Liver (tissue), 8 donors: ENCODE measurements at regions not wholly inside any gene's neighbourhood (a gene's known extent, or its start where the extent isn't known, plus 50 kb on each side); places are given as distances from the start of the nearest gene placed in this dataset.

ENCODE experiments used
- DNase-seq: peaks from one replicate; pipeline ENCODE4 v3.0.0-alpha.2; 2017; ENCODE audit warnings: low spot score
- H3K27ac ChIP-seq, 2 donors: one replicate each; pipeline ENCODE4 v1.7.0; 2013; ENCODE audit warnings: inconsistent platforms in 2 of 2, low read length in 2 of 2, control low read depth in 1 of 2, low read depth in 1 of 2, mild to moderate bottlenecking in 1 of 2
- H3K27me3 ChIP-seq, 4 donors: one replicate each; pipeline versions ENCODE4 v1.6.1 to v1.7.0; 2013; ENCODE audit warnings: low read length in 3 of 4, inconsistent platforms in 1 of 4, mild to moderate bottlenecking in 1 of 4, moderate library complexity in 1 of 4; ENCODE audit not compliant: control insufficient read depth in 4 of 4, insufficient read depth in 4 of 4
- H3K36me3 ChIP-seq, 4 donors: one replicate each; pipeline versions ENCODE4 v1.6.1 to v1.7.0; 2013; ENCODE audit warnings: low read length in 3 of 4, mild to moderate bottlenecking in 3 of 4, low read depth in 1 of 4, moderate library complexity in 1 of 4; ENCODE audit not compliant: control insufficient read depth in 4 of 4, insufficient read depth in 3 of 4
- H3K4me1 ChIP-seq, 4 donors: one replicate each; pipeline versions ENCODE4 v1.6.1 to v1.7.0; 2013; ENCODE audit warnings: low read length in 3 of 4, mild to moderate bottlenecking in 3 of 4, moderate library complexity in 1 of 4; ENCODE audit not compliant: control insufficient read depth in 4 of 4, insufficient read depth in 4 of 4
- H3K4me3 ChIP-seq, 3 donors: one replicate each; pipeline versions ENCODE4 v1.6.1 to v1.7.0; 2013; ENCODE audit warnings: low read length in 3 of 3, control low read depth in 1 of 3, low read depth in 1 of 3, mild to moderate bottlenecking in 1 of 3
- H3K9ac ChIP-seq, 2 donors: one replicate each; pipeline ENCODE4 v1.7.0; 2013; ENCODE audit warnings: low read length in 2 of 2, mild to moderate bottlenecking in 2 of 2, moderate library complexity in 2 of 2, control low read depth in 1 of 2, low read depth in 1 of 2
- H3K9me3 ChIP-seq, 4 donors: one replicate each; pipeline versions ENCODE4 v1.6.1 to v1.7.0; 2013; ENCODE audit warnings: low read length in 3 of 4; ENCODE audit not compliant: control insufficient read depth in 4 of 4
- FOXA2 ChIP-seq: IDR thresholded peaks from 2 replicates; pipeline ENCODE4 v1.6.1; 2016; ENCODE audit warnings: antibody characterized with exemption
- GABPA ChIP-seq, 2 donors: IDR thresholded peaks in 1 of 2; conservative IDR thresholded peaks in 1 of 2; 2 replicates each; pipeline ENCODE4 v1.6.1; 2016; ENCODE audit warnings: antibody characterized with exemption in 2 of 2, mild to moderate bottlenecking in 1 of 2, moderate library complexity in 1 of 2
- HNF4G ChIP-seq: IDR thresholded peaks from 2 replicates; pipeline ENCODE4 v1.6.1; 2016; ENCODE audit warnings: antibody characterized with exemption
- JUND ChIP-seq, 2 donors: IDR thresholded peaks; 2 replicates each; pipeline ENCODE4 v1.6.1; 2016; ENCODE audit warnings: antibody characterized with exemption in 2 of 2
- RAD21 ChIP-seq, 2 donors: IDR thresholded peaks; 2 replicates each; pipeline ENCODE4 v1.6.1; 2016; ENCODE audit warnings: antibody characterized with exemption in 2 of 2, mild to moderate bottlenecking in 2 of 2
- WGBS: extraction: QIAGEN DNeasy Blood & Tissue Kit; methylation state at CpG from one replicate; pipeline ENCODE4 v1.1.7; 2013; 5-methylcytosine and 5-hydroxymethylcytosine counted together
- TF ChIP-seq, protein P1 (sequence below): IDR thresholded peaks from 2 replicates; pipeline ENCODE4 v1.6.1; 2016; ENCODE audit warnings: antibody characterized with exemption, mild to moderate bottlenecking
- TF ChIP-seq, protein P2 (sequence below): fragments of 150-350 bp; IDR thresholded peaks from 2 replicates; pipeline ENCODE4 v1.5.1; 2017; ENCODE audit warnings: improper control_type of control experiment, low read depth, low read length; ENCODE audit not compliant: missing input control
- TF ChIP-seq, protein P3 (sequence below): IDR thresholded peaks from 2 replicates; pipeline ENCODE4 v1.6.1; 2016; ENCODE audit warnings: antibody characterized with exemption
- donor health status: healthy.
- donor health status: healthy.
- donor health status: healthy.
- donor health status: healthy.
- donor health status: healthy.

DNA sequence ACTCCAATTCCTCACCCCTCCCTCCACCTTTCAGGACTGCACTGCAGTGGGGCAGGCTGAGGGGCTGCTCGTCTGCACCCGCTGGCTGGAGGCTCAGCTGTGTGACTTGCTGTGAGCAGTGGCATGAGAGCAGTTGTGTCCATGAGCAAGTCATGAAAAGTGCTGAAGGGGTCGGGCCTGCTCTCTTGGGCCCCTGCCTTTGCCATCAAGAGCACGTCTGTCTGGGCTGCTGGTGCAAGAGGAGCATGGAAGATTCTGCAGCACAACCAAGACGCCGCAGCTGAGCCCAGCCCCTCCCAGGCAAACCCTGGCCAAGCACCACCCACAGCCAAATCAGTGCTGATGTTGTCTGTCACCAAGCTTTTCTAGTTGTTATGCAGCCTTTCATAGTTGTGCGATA, 284.3 kb downstream of the TCERG1L start:
- Histone ChIP-seq H3K4me3 (no peak overlapping the region), H3K9ac (no peak overlapping the region), H3K36me3 (no peaks in the 10 kb centered on the region), H3K9me3 (no peaks in the 10 kb centered on the region), H3K27me3 (peaks cover 0 to 4% (median 0%) of the 10 kb centered on the region in 4 donors), H3K4me1 (no peaks in the 10 kb centered on the region), H3K27ac (no peak overlapping the region)
- WGBS = 63% methylated on average over 7 of the region's 7 CpGs
- no peak for DNase-seq
- TF ChIP-seq RAD21 (IDR thresholded peaks at IDR 0.05) (no peak), FOXA2 (no peak), HNF4G (no peak), GABPA (IDR thresholded peaks at IDR 0.05 in 1 of 2, conservative IDR thresholded peaks at IDR 0.05 in 1 of 2) (no peak)
- TF ChIP-seq, protein P1, sequence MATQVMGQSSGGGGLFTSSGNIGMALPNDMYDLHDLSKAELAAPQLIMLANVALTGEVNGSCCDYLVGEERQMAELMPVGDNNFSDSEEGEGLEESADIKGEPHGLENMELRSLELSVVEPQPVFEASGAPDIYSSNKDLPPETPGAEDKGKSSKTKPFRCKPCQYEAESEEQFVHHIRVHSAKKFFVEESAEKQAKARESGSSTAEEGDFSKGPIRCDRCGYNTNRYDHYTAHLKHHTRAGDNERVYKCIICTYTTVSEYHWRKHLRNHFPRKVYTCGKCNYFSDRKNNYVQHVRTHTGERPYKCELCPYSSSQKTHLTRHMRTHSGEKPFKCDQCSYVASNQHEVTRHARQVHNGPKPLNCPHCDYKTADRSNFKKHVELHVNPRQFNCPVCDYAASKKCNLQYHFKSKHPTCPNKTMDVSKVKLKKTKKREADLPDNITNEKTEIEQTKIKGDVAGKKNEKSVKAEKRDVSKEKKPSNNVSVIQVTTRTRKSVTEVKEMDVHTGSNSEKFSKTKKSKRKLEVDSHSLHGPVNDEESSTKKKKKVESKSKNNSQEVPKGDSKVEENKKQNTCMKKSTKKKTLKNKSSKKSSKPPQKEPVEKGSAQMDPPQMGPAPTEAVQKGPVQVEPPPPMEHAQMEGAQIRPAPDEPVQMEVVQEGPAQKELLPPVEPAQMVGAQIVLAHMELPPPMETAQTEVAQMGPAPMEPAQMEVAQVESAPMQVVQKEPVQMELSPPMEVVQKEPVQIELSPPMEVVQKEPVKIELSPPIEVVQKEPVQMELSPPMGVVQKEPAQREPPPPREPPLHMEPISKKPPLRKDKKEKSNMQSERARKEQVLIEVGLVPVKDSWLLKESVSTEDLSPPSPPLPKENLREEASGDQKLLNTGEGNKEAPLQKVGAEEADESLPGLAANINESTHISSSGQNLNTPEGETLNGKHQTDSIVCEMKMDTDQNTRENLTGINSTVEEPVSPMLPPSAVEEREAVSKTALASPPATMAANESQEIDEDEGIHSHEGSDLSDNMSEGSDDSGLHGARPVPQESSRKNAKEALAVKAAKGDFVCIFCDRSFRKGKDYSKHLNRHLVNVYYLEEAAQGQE = no peak
- TF ChIP-seq, protein P2, sequence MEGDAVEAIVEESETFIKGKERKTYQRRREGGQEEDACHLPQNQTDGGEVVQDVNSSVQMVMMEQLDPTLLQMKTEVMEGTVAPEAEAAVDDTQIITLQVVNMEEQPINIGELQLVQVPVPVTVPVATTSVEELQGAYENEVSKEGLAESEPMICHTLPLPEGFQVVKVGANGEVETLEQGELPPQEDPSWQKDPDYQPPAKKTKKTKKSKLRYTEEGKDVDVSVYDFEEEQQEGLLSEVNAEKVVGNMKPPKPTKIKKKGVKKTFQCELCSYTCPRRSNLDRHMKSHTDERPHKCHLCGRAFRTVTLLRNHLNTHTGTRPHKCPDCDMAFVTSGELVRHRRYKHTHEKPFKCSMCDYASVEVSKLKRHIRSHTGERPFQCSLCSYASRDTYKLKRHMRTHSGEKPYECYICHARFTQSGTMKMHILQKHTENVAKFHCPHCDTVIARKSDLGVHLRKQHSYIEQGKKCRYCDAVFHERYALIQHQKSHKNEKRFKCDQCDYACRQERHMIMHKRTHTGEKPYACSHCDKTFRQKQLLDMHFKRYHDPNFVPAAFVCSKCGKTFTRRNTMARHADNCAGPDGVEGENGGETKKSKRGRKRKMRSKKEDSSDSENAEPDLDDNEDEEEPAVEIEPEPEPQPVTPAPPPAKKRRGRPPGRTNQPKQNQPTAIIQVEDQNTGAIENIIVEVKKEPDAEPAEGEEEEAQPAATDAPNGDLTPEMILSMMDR = no peak

DNA sequence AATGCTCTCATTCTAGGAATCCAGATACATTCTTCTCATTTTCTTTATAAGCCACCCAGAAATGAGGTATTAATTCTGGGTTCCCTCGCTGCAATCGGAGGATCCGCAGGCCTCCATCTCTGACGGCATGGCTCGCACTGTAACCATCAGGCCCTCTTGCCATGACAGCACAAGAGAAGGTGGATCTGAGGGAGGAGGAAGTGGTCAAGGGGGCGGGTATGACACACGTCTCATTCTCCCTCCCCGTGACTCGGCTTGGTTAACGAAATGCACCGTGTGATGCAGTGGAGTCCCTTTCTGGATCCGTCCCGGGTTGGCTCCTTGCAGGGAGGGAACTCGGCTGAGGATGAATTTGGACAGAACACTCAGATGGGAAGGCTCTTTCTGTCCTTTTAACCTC, 280.2 kb downstream of the TCERG1L start:
- Histone ChIP-seq H3K27me3 (peaks cover 0 to 7% (median 0%) of the 10 kb centered on the region in 4 donors), H3K4me1 (no peaks in the 10 kb centered on the region), H3K36me3 (no peaks in the 10 kb centered on the region), H3K9ac (no peak overlapping the region), H3K27ac (no peak overlapping the region), H3K9me3 (no peaks in the 10 kb centered on the region), H3K4me3 (no peak overlapping the region)
- no peak for DNase-seq
- 81% methylated on average over 14 of the region's 14 CpGs for WGBS
- TF ChIP-seq JUND (IDR thresholded peaks at IDR 0.05) = no peak
- TF ChIP-seq, protein P3, sequence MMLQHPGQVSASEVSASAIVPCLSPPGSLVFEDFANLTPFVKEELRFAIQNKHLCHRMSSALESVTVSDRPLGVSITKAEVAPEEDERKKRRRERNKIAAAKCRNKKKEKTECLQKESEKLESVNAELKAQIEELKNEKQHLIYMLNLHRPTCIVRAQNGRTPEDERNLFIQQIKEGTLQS = no peak
- TF ChIP-seq, protein P2 = no peak
